ENCODE measurements at regions not wholly inside any gene's neighbourhood (a gene's known extent, or its start where the extent isn't known, plus 50 kb on each side); places are given as distances from the start of the nearest gene placed in this dataset.

DNA sequence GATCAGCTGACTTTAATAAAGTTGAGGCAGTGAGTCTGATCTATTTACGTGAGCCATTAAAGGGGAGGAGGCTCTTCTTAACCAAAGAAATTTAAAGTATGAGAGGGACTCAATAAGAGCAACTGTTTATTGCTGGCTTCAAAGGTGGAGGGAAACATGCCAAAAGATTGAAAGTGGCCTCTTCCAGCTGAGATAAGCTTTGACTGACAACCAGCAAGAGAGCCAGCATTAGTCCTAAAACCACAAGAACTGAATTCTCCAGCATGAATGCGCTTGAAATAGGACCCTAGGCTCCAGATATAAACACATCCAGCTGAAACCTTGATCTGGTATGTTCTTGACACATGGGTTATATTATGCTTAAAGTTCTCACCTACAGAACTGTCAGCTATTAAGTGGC is 123.1 kb upstream of the GJE1 start:
- FAIRE-seq (peak; percentile 87), DNase-seq (ENCODE audit: extremely low read depth in 1 of 4, low spot score in 3 of 4) (peak in 2 of 4 experiments; percentile 48 to 79), ATAC-seq (peak; percentile 86)
- H3K27ac ChIP-seq (ENCODE audit: extremely low read depth, low read depth, low read length) = peak overlapping the region; percentile 50; the same call in 1 of the 3 replicates
- no peak overlapping the region; a peak in 1 of 4 replicates for H3K9ac ChIP-seq (ENCODE audit: insufficient read depth in 1 of 2, low read depth in 2 of 2, low read length in 2 of 2)
- no peak overlapping the region for H3K4me3 ChIP-seq
- H3K9me1 ChIP-seq (ENCODE audit: control insufficient read depth, insufficient read depth, low read length) = no peaks in the 10 kb centered on the region
- peaks cover 3% of the 10 kb centered on the region; the same call in 1 of the 3 replicates for H3K36me3 ChIP-seq (ENCODE audit: control insufficient read depth, insufficient read depth, low read length)
- peaks cover 21% of the 10 kb centered on the region for H3K79me2 ChIP-seq (ENCODE audit: control insufficient read depth, insufficient read depth, low read length)
- H3K4me1 ChIP-seq (replicated peaks in 1 of 2; ENCODE audit: control insufficient read depth in 2 of 2, insufficient read depth in 2 of 2, low read length in 2 of 2) = peaks cover 0 to 19% of the 10 kb centered on the region in 2 experiments; a peak in 3 of 5 replicates
- BruUV-seq (replicated peaks) = no TSS peak
- no peaks in the 10 kb centered on the region for H4K20me1 ChIP-seq (replicated peaks; ENCODE audit: control insufficient read depth, insufficient read depth, low read length)
- ChIA-PET CTCF (ENCODE audit: low intra/inter-chr PET ratio) (no interaction called here), POLR2A (interaction anchor here (0.7 to 1.2 kb wide), 2 partner anchors 12 to 20 kb away, joined by 3 to 5 read pairs; no protein-coding TSS in a partner anchor)
- intact Hi-C loops (cut with micrococcal nuclease) (no loop called here), in situ Hi-C loops (cut with MboI) (no loop called here)
- peak overlapping the region; percentile 47; the same call in 1 of the 2 replicates for H3K4me2 ChIP-seq (ENCODE audit: insufficient read depth, low read length)
- no peaks in the 10 kb centered on the region for H3K9me3 ChIP-seq (replicated peaks; ENCODE audit: control insufficient read depth, insufficient read depth, low read depth, low read length)
- H2AFZ ChIP-seq (ENCODE audit: low read depth, low read length) = peak overlapping the region; percentile 9; the same call in 1 of the 2 replicates
- H3K27me3 ChIP-seq (ENCODE audit: control insufficient read depth in 2 of 2, insufficient read depth in 2 of 2, low read length in 2 of 2) = no peaks in the 10 kb centered on the region
- 0% methylated on average over 2 of the region's 2 CpGs for WGBS (ENCODE audit: insufficient coverage, low coverage, missing lambda C conversion rate)
- TF ChIP-seq DPF2 (IDR thresholded peaks at IDR 0.05) (0 out of 2 replicates have a peak, but pooled peaks have one; percentile 50), SIRT6 (IDR thresholded peaks at IDR 0.05; ENCODE audit: low read depth, low read length) (no peak), LEF1 (IDR thresholded peaks at IDR 0.05) (peak; percentile 60; the same call in 1 of the 2 replicates), ATF7 (IDR thresholded peaks at IDR 0.05) (0 out of 2 replicates have a peak, but pooled peaks have one; percentile 9), FOXM1 (IDR thresholded peaks at IDR 0.05; ENCODE audit: low read depth) (peak; percentile 19; the same call in 1 of the 2 replicates), FOXM1 (CRISPR knock-in tag; IDR thresholded peaks at IDR 0.05; ENCODE audit: low read depth) (no peak), TAL1 (IDR thresholded peaks at IDR 0.05) (peak; percentile 45), MED1 (CRISPR knock-in tag; IDR thresholded peaks at IDR 0.05; ENCODE audit: borderline replicate concordance) (no peak), CBFA2T2 (conservative IDR thresholded peaks at IDR 0.05) (0 out of 2 replicates have a peak, but pooled peaks have one; percentile 20), MEIS2 (IDR thresholded peaks at IDR 0.05; ENCODE audit: partially characterized antibody) (peak; percentile 84), EP300 (IDR thresholded peaks at IDR 0.05; ENCODE audit: low read length) (peak; percentile 25; the same call in 1 of the 2 replicates), NFIC (IDR thresholded peaks at IDR 0.05) (peak; percentile 90), KDM1A (IDR thresholded peaks at IDR 0.05) (peak; percentile 50; a peak in 2 of 4 replicates), FOXK2 (conservative IDR thresholded peaks at IDR 0.05 in 1 of 2, IDR thresholded peaks at IDR 0.05 in 1 of 2; ENCODE audit: low read depth in 2 of 2) (0 out of 4 replicates have a peak, but pooled peaks have one; percentile 19 to 33), RCOR1 (IDR thresholded peaks at IDR 0.05; ENCODE audit: borderline replicate concordance in 1 of 2, low read depth in 2 of 2, low read length in 2 of 2) (peak in 1 of 2 experiments; percentile 68; a peak in 2 of 4 replicates)
- TF ChIP-seq, protein P1, sequence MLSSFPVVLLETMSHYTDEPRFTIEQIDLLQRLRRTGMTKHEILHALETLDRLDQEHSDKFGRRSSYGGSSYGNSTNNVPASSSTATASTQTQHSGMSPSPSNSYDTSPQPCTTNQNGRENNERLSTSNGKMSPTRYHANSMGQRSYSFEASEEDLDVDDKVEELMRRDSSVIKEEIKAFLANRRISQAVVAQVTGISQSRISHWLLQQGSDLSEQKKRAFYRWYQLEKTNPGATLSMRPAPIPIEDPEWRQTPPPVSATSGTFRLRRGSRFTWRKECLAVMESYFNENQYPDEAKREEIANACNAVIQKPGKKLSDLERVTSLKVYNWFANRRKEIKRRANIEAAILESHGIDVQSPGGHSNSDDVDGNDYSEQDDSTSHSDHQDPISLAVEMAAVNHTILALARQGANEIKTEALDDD (IDR thresholded peaks at IDR 0.05) = peak; percentile 55; the same call in 1 of the 2 replicates
- TF ChIP-seq, protein P2, sequence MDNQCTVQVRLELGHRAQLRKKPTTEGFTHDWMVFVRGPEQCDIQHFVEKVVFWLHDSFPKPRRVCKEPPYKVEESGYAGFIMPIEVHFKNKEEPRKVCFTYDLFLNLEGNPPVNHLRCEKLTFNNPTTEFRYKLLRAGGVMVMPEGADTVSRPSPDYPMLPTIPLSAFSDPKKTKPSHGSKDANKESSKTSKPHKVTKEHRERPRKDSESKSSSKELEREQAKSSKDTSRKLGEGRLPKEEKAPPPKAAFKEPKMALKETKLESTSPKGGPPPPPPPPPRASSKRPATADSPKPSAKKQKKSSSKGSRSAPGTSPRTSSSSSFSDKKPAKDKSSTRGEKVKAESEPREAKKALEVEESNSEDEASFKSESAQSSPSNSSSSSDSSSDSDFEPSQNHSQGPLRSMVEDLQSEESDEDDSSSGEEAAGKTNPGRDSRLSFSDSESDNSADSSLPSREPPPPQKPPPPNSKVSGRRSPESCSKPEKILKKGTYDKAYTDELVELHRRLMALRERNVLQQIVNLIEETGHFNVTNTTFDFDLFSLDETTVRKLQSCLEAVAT (IDR thresholded peaks at IDR 0.05) = 0 out of 4 replicates have a peak, but pooled peaks of 1 of the 2 experiments have one; percentile 28
- TF ChIP-seq, protein P3, sequence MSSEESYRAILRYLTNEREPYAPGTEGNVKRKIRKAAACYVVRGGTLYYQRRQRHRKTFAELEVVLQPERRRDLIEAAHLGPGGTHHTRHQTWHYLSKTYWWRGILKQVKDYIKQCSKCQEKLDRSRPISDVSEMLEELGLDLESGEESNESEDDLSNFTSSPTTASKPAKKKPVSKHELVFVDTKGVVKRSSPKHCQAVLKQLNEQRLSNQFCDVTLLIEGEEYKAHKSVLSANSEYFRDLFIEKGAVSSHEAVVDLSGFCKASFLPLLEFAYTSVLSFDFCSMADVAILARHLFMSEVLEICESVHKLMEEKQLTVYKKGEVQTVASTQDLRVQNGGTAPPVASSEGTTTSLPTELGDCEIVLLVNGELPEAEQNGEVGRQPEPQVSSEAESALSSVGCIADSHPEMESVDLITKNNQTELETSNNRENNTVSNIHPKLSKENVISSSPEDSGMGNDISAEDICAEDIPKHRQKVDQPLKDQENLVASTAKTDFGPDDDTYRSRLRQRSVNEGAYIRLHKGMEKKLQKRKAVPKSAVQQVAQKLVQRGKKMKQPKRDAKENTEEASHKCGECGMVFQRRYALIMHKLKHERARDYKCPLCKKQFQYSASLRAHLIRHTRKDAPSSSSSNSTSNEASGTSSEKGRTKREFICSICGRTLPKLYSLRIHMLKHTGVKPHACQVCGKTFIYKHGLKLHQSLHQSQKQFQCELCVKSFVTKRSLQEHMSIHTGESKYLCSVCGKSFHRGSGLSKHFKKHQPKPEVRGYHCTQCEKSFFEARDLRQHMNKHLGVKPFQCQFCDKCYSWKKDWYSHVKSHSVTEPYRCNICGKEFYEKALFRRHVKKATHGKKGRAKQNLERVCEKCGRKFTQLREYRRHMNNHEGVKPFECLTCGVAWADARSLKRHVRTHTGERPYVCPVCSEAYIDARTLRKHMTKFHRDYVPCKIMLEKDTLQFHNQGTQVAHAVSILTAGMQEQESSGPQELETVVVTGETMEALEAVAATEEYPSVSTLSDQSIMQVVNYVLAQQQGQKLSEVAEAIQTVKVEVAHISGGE (CRISPR knock-in tag; IDR thresholded peaks at IDR 0.05) = no peak

All from K562 (cell line).